RKO (cell line): ENCODE measurements at regions not wholly inside any gene's neighbourhood (a gene's known extent, or its start where the extent isn't known, plus 50 kb on each side); places are given as distances from the start of the nearest gene placed in this dataset.

ENCODE experiments used
- DNase-seq: peaks from one replicate; pipeline ENCODE4 v3.0.0-alpha.2; 2016; ENCODE audit warnings: low spot score

- no peak for DNase-seq
These were observed 99.3 kb upstream of the ZBTB40 start for GRCh38 chr1:22352355-22352754.

- DNase-seq = no peak
These were observed 98.8 kb upstream of the ZBTB40 start for GRCh38 chr1:22352896-22353295.

- no peak for DNase-seq
These were observed 92.2 kb upstream of the ZBTB40 start for GRCh38 chr1:22359427-22359826.

GRCh38 chr1:22362626-22363402, 88.8 kb upstream of the ZBTB40 start:
- DNase-seq = no peak

- no peak for DNase-seq
These were observed 88.0 kb upstream of the ZBTB40 start for GRCh38 chr1:22363403-22364325.

- DNase-seq = no peak
These were observed 87.4 kb upstream of the ZBTB40 start for GRCh38 chr1:22364326-22364650.

- DNase-seq = no peak
These were observed 86.9 kb upstream of the ZBTB40 start for GRCh38 chr1:22364764-22365163.

- DNase-seq = no peak
These were observed 86.0 kb upstream of the ZBTB40 start for GRCh38 chr1:22365331-22366295.

GRCh38 chr1:22366346-22366745, 85.3 kb upstream of the ZBTB40 start:
- DNase-seq = no peak

- DNase-seq = no peak
These were observed 83.5 kb upstream of the ZBTB40 start for GRCh38 chr1:22368125-22368524.

- DNase-seq = no peak
These were observed 82.1 kb upstream of the ZBTB40 start for GRCh38 chr1:22369294-22370189.

- no peak for DNase-seq
These were observed 81.5 kb upstream of the ZBTB40 start for GRCh38 chr1:22370190-22370498.

GRCh38 chr1:22371408-22371807, 80.2 kb upstream of the ZBTB40 start:
- no peak for DNase-seq

- no peak for DNase-seq
These were observed 78.4 kb upstream of the ZBTB40 start for GRCh38 chr1:22373252-22373651.

GRCh38 chr1:22374001-22374400, 77.7 kb upstream of the ZBTB40 start:
- DNase-seq = no peak

GRCh38 chr1:22375601-22376000, 76.0 kb upstream of the ZBTB40 start:
- DNase-seq = no peak

GRCh38 chr1:22376001-22376400, 75.7 kb upstream of the ZBTB40 start:
- DNase-seq = no peak

- no peak for DNase-seq
These were observed 75.1 kb upstream of the ZBTB40 start for GRCh38 chr1:22376546-22376945.

GRCh38 chr1:22376976-22377375, 74.7 kb upstream of the ZBTB40 start:
- DNase-seq = peak; percentile 29

GRCh38 chr1:22379566-22379965, 72.1 kb upstream of the ZBTB40 start:
- DNase-seq = no peak
